ENCODE measurements at regions not wholly inside any gene's neighbourhood (a gene's known extent, or its start where the extent isn't known, plus 50 kb on each side); places are given as distances from the start of the nearest gene placed in this dataset.

GRCh38 chr6:71040043-71040442 is 83.2 kb upstream of the B3GAT2 start:
- TF ChIP-seq CTCF (IDR thresholded peaks at IDR 0.05) (no peak), POLR2A (IDR thresholded peaks at IDR 0.05) (no peak), POLR2AphosphoS5 (IDR thresholded peaks at IDR 0.05) (no peak)

All from prostate gland (tissue), 2 donors.